Activated B cell treated with CpG ODN at 0.5 μM for 24 hours (primary cell): ENCODE measurements at regions not wholly inside any gene's neighbourhood (a gene's known extent, or its start where the extent isn't known, plus 50 kb on each side); places are given as distances from the start of the nearest gene placed in this dataset.

Experiments
- ATAC-seq: fragments of 200-7000 bp; cut with Tn5 transposase; one replicate; pipeline ENCODE4 v1.10.0; 2021; ENCODE audit warnings: low read depth, mild to moderate bottlenecking, moderate library complexity
- CTCF ChIA-PET: fragments of 350-600 bp; sonication (Branson Sonifier 250); formaldehyde crosslinking; loops from one replicate; lab custom pipeline; 2021; ENCODE audit warnings: antibody characterized with exemption; lab: Charles Lee
- POLR2A ChIA-PET: fragments of 350-600 bp; sonication (Branson Sonifier 250); formaldehyde crosslinking; loops from one replicate; lab custom pipeline; 2021; ENCODE audit warnings: antibody characterized with exemption; lab: Charles Lee
- DNase-seq: peaks from one replicate; pipeline ENCODE4 v3.0.0; 2022
- H3K27ac Mint-ChIP-seq: one replicate; pipeline ENCODE4 v1.8.0; 2020; ENCODE audit warnings: mixed read lengths
- H3K27me3 Mint-ChIP-seq: one replicate; pipeline ENCODE4 v1.8.0; 2021; ENCODE audit warnings: mixed read lengths
- H3K36me3 Mint-ChIP-seq: one replicate; pipeline ENCODE4 v1.8.0; 2021; ENCODE audit warnings: low read depth, mixed read lengths
- H3K4me1 Mint-ChIP-seq: one replicate; pipeline ENCODE4 v1.8.0; 2021; ENCODE audit warnings: mixed read lengths
- H3K4me3 Mint-ChIP-seq: one replicate; pipeline ENCODE4 v1.8.0; 2020; ENCODE audit warnings: mild to moderate bottlenecking, mixed read lengths
- H3K9me3 Mint-ChIP-seq: one replicate; pipeline ENCODE4 v1.8.0; 2020; ENCODE audit warnings: mixed read lengths
- intact Hi-C: fragments of 100-400 bp; cut with micrococcal nuclease; formaldehyde crosslinking; loops from one replicate; pipeline ENCODE4 v1.15.1; 2024
- TF ChIP-seq, protein P1 (sequence below): fragments of 200-600 bp; IDR thresholded peaks from one replicate; pipeline ENCODE4 v1.8.0; 2022; ENCODE audit warnings: antibody characterized with exemption, mild to moderate bottlenecking

DNA sequence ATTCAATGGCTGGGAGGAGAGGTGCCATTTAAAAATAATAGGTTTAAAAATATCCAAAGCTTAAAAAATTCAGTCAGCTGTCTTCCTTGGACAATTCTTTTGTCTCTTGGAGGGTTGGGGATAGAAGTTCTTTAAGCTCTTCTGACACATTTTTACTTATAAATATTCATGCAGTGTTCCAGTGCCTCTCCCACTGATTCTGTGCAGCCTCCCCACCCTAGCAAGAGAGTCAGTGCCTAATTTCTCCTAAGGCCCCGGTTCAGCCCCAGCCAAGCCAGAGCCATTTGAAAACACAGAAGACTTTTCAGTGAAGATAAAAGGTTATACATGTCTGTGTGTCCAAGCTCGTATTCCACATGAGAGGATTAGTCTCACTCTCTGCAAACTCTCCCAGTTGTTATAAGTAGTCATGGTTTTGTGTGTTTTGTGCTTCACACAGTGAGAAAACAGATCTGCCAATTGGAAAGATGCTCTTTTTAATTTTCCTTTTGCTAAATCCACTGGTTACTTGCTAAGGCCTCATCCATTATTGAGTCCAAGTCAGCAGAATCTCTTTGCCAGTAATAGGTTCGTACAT lies 141.3 kb downstream of the CD47 start:
- POLR2A ChIA-PET = no interaction called here
- intact Hi-C loops = no loop called here
- no peaks in the 10 kb centered on the region for H3K9me3 Mint-ChIP-seq
- CTCF ChIA-PET = interaction anchor here (1.0 to 2.4 kb wide), 2 partner anchors 11 to 22 kb away, joined by 3 to 7 read pairs; no protein-coding TSS in a partner anchor
- no peak for DNase-seq
- peaks cover 9% of the 10 kb centered on the region for H3K4me1 Mint-ChIP-seq
- ATAC-seq = no peak
- no peaks in the 10 kb centered on the region for H3K27me3 Mint-ChIP-seq
- TF ChIP-seq, protein P1, sequence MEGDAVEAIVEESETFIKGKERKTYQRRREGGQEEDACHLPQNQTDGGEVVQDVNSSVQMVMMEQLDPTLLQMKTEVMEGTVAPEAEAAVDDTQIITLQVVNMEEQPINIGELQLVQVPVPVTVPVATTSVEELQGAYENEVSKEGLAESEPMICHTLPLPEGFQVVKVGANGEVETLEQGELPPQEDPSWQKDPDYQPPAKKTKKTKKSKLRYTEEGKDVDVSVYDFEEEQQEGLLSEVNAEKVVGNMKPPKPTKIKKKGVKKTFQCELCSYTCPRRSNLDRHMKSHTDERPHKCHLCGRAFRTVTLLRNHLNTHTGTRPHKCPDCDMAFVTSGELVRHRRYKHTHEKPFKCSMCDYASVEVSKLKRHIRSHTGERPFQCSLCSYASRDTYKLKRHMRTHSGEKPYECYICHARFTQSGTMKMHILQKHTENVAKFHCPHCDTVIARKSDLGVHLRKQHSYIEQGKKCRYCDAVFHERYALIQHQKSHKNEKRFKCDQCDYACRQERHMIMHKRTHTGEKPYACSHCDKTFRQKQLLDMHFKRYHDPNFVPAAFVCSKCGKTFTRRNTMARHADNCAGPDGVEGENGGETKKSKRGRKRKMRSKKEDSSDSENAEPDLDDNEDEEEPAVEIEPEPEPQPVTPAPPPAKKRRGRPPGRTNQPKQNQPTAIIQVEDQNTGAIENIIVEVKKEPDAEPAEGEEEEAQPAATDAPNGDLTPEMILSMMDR = no peak
- H3K27ac Mint-ChIP-seq = no peak overlapping the region
- no peak overlapping the region for H3K4me3 Mint-ChIP-seq
- no peaks in the 10 kb centered on the region for H3K36me3 Mint-ChIP-seq

DNA sequence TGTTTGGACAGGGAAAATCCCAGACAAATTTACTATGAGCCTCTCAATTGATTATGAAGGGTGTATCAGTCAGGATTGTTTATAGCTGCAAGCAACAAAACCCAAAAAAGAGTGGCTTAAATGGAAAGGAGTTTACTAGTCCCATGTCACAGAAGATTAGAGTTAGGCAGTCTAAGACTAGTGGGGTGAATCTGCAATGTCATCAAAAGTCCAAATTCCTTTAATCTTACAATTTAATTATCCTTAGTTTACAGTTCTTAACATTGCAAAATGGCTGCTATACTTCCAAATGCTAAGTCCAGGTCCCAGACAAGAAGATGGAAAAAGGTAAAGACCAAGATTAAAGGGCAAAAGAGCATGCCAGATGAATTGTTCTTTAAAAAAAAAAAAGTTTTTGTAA lies 143.6 kb downstream of the CD47 start:
- DNase-seq (no peak), ATAC-seq (no peak)
- TF ChIP-seq, protein P1 = no peak
- H3K36me3 Mint-ChIP-seq = no peaks in the 10 kb centered on the region
- no peaks in the 10 kb centered on the region for H3K9me3 Mint-ChIP-seq
- CTCF ChIA-PET = no interaction called here
- intact Hi-C loops = no loop called here
- H3K4me3 Mint-ChIP-seq = no peak overlapping the region
- H3K27ac Mint-ChIP-seq = no peak overlapping the region
- POLR2A ChIA-PET = no interaction called here
- no peaks in the 10 kb centered on the region for H3K27me3 Mint-ChIP-seq
- peaks cover 3% of the 10 kb centered on the region for H3K4me1 Mint-ChIP-seq

DNA sequence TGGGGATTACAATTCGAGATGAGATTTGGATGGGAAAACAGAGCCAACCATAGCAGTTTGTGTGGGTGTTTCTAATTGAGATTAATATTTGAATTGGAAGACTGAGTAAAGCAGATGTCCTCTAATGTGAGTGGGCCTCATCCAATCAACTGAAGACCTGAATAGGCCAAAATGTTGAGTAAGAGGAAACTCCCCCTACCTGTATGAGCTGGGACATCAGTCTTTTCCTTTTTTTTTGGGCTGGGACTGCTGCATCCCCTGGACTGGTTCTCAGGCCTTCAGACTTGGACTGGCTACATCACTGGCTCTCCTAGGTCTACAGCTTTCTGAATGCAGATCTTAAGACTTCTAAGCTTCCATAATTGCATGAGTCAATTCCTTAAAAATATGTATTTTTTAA lies 144.1 kb downstream of the CD47 start:
- peaks cover 3% of the 10 kb centered on the region for H3K4me1 Mint-ChIP-seq
- intact Hi-C loops = no loop called here
- no peaks in the 10 kb centered on the region for H3K27me3 Mint-ChIP-seq
- ATAC-seq (no peak), DNase-seq (no peak)
- ChIA-PET POLR2A (no interaction called here), CTCF (no interaction called here)
- H3K4me3 Mint-ChIP-seq = no peak overlapping the region
- H3K27ac Mint-ChIP-seq = no peak overlapping the region
- H3K36me3 Mint-ChIP-seq = no peaks in the 10 kb centered on the region
- TF ChIP-seq, protein P1 = no peak
- H3K9me3 Mint-ChIP-seq = no peaks in the 10 kb centered on the region

DNA sequence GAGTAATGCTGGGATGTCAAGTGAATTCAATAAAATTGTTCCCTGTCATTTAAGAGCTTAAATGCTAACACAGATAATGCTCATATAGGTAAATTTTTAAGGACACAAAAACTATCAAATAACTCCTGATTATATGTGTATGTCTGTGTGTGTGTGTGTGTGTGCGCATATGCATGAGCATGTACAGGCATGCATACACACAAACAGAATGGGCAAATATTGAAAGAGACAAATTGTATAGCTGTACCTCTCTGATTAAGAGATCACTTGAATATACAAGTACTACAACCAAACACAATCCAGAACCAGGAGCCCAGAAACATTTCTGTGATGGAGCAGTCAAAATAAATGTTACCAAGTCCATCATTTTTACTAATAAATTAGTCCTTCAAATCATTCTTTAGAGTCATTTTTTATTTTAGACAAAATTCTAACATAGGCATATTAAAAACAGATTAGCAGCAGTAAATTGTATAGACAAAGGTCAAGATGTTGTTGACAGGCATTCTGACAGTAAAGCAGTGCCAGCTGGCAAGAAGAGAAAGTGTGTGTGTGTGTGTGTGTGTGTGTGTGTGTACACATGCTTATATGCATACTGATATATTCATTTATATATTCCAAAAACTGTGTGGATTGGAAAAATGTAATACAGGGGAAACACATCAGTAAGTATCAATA lies 145.3 kb downstream of the CD47 start:
- ChIA-PET CTCF (no interaction called here), POLR2A (no interaction called here)
- Mint-ChIP-seq H3K36me3 (no peaks in the 10 kb centered on the region), H3K27me3 (no peaks in the 10 kb centered on the region), H3K4me1 (peaks cover 3% of the 10 kb centered on the region), H3K27ac (no peak overlapping the region), H3K9me3 (no peaks in the 10 kb centered on the region), H3K4me3 (no peak overlapping the region)
- intact Hi-C loops = no loop called here
- TF ChIP-seq, protein P1 = no peak
- ATAC-seq = no peak
- no peak for DNase-seq

DNA sequence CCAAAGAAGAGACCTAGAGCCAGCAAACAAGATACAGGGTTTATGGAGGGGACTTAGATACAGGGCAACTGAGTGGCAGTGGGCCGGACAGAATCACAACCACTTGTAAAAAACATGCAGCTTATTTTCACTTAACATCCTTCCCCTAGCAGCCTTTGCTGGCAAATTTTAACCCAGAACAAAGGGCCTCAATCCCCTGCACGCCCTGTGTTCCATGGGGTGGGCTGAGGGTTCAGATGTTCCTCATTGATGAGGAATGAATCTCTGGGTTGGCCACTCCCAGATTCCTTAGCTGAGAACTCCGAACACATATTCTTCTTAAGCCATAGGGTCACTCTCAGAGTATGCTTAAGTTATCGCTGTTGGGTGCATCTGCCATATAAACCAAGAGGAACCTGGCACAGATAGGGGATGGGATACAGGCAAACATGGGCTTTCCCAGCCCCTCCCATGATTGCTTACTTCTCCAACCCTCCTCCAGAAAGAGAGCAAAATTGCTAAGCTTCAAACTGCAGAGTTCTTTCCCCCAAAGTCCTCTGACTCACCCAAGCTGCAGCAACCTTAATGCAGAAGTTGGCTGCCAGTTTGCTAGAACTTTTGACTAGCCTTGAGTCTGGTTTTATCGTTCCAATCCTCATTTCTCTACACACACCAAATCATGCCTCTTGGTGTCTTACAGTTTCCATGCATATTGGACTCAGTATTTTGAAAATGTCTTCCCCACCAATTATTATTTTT lies 146.9 kb downstream of the CD47 start:
- no peaks in the 10 kb centered on the region for H3K36me3 Mint-ChIP-seq
- peaks cover 3% of the 10 kb centered on the region for H3K4me1 Mint-ChIP-seq
- intact Hi-C loops = no loop called here
- ChIA-PET POLR2A (no interaction called here), CTCF (interaction anchor here (1.1 to 1.2 kb wide), 2 partner anchors 16 to 534 kb away, joined by 3 to 4 read pairs; no protein-coding TSS in a partner anchor)
- TF ChIP-seq, protein P1 = no peak
- DNase-seq (no peak), ATAC-seq (no peak)
- no peak overlapping the region for H3K27ac Mint-ChIP-seq
- H3K27me3 Mint-ChIP-seq = no peaks in the 10 kb centered on the region
- no peak overlapping the region for H3K4me3 Mint-ChIP-seq
- no peaks in the 10 kb centered on the region for H3K9me3 Mint-ChIP-seq
